ENCODE measurements at regions not wholly inside any gene's neighbourhood (a gene's known extent, or its start where the extent isn't known, plus 50 kb on each side); places are given as distances from the start of the nearest gene placed in this dataset.

GRCh38 chr5:44489759-44490158, 100.5 kb upstream of the FGF10 start:
- H3K27me3 ChIP-seq, result no peaks in the 10 kb centered on the region
- H3K9me3 ChIP-seq, result no peaks in the 10 kb centered on the region
- no peak overlapping the region for H3K4me3 ChIP-seq
- 77 to 97% methylated on average over 1 of the region's 1 CpG for WGBS, 2 donors
- H3K4me1 ChIP-seq, result no peaks in the 10 kb centered on the region
- DNase-seq, result no peak
- H3K36me3 ChIP-seq (ENCODE audit: low read depth, missing control alignments), result no peaks in the 10 kb centered on the region
- no peak overlapping the region for H3K27ac ChIP-seq
- intact Hi-C loops (cut with DNase I; ENCODE audit: low total_unique reads), result no loop called here
- TF ChIP-seq POLR2A (IDR thresholded peaks at IDR 0.05) (no peak), CTCF (IDR thresholded peaks at IDR 0.05) (no peak)

DNA sequence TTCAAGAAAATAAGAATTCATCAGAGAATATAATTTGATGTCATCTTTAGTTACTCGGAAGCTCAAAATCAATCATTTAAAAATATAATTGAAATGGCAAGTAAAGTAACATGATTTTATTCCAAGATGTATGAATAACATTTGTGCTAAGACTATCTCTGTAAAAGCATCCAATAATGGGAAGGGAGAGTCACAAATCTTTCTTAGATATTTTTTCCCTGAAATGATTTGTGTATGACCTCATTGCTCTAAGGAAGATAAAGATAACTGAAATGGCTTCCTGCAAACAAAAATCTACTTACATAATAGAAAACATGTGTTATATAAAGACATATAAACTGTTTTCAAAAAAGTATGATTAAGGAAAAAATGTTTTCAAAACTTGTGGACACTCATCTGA, 97.4 kb upstream of the FGF10 start:
- no peaks in the 10 kb centered on the region for H3K36me3 ChIP-seq (ENCODE audit: low read depth, missing control alignments)
- no peak overlapping the region for H3K4me3 ChIP-seq
- 0 to 3% methylated on average over 1 of the region's 1 CpG for WGBS, 2 donors
- H3K9me3 ChIP-seq, result no peaks in the 10 kb centered on the region
- no peak overlapping the region for H3K27ac ChIP-seq
- DNase-seq, result no peak
- no peaks in the 10 kb centered on the region for H3K4me1 ChIP-seq
- no peaks in the 10 kb centered on the region for H3K27me3 ChIP-seq
- no peak for TF ChIP-seq CTCF (IDR thresholded peaks at IDR 0.05)
- TF ChIP-seq POLR2A (IDR thresholded peaks at IDR 0.05), result no peak
- intact Hi-C loops (cut with DNase I; ENCODE audit: low total_unique reads), result no loop called here

DNA sequence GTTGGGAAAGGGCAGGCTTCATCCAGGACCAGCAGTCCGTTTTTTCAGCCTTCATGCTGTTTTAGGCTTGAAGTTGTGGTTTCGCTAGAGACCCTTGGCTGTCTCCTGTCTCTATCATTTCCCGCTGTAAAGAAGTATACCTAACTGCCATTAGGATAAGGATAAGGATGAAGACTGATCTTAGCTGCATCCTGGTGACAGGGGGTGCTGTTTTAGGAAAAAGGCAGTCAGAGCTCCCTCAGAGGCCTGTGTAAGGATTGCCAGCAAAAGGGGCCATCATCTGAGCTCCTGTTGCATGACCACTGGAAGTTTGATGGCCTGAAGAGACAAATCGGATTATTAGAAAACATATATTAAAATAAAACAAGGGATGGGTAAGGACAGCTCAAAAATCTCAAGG, 64.8 kb upstream of the FGF10 start:
- H3K27ac ChIP-seq, result no peak overlapping the region
- H3K9me3 ChIP-seq, result no peaks in the 10 kb centered on the region
- no peak for TF ChIP-seq POLR2A (IDR thresholded peaks at IDR 0.05)
- no peak for TF ChIP-seq CTCF (IDR thresholded peaks at IDR 0.05)
- intact Hi-C loops (cut with DNase I; ENCODE audit: low total_unique reads), result no loop called here
- no peaks in the 10 kb centered on the region for H3K36me3 ChIP-seq (ENCODE audit: low read depth, missing control alignments)
- DNase-seq, result no peak
- no peaks in the 10 kb centered on the region for H3K27me3 ChIP-seq
- H3K4me3 ChIP-seq, result no peak overlapping the region
- no peaks in the 10 kb centered on the region for H3K4me1 ChIP-seq
- WGBS, 2 donors, result 78 to 92% methylated on average over 4 of the region's 4 CpGs

DNA sequence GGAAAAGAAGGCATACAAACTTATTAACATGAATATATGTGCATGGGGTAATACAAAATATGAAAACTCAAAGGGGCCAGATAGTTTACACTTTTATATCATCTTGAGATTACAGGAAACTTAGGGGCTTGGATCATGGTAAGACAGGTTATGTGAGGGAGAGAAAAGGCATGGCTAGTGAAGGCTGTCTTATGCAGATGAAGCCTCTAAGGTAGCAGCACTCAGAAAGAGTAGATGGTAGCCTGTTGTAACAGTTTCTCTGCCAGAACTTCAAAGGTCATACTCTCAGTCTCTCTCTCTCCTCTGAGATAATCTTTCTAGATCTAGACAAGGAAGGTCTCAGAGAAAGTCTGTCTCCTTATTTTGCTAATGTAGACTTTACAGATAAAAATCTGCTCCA, 57.2 kb upstream of the FGF10 start:
- Histone ChIP-seq H3K36me3 (ENCODE audit: low read depth, missing control alignments) (no peaks in the 10 kb centered on the region), H3K27me3 (no peaks in the 10 kb centered on the region), H3K27ac (no peak overlapping the region), H3K9me3 (no peaks in the 10 kb centered on the region), H3K4me3 (no peak overlapping the region), H3K4me1 (no peaks in the 10 kb centered on the region)
- intact Hi-C loops (cut with DNase I; ENCODE audit: low total_unique reads), result no loop called here
- no peak for DNase-seq
- TF ChIP-seq POLR2A (IDR thresholded peaks at IDR 0.05), result no peak
- TF ChIP-seq CTCF (IDR thresholded peaks at IDR 0.05), result no peak

DNA sequence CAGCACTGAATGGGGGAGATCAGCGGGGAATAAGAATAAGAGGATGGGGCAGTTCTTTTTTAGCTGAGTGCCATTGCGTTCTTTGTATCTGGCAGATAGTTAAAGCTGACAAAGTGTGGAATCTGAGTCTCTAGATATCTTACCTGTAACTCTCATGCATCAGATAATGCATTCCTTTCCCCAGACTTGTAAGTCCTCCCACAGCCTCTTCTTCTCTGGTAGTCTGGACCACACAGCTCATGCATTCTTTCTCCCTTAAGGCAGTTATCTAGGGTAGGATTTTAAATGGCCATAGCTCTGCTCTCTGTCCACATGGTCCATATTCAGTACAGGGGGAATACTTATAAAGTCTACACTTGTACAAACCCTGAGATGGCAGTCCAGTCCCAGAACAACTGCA, 54.0 kb upstream of the FGF10 start:
- intact Hi-C loops (cut with DNase I; ENCODE audit: low total_unique reads), result no loop called here
- no peak overlapping the region for H3K4me3 ChIP-seq
- no peaks in the 10 kb centered on the region for H3K4me1 ChIP-seq
- no peaks in the 10 kb centered on the region for H3K9me3 ChIP-seq
- TF ChIP-seq CTCF (IDR thresholded peaks at IDR 0.05) (no peak), POLR2A (IDR thresholded peaks at IDR 0.05) (no peak)
- no peaks in the 10 kb centered on the region for H3K36me3 ChIP-seq (ENCODE audit: low read depth, missing control alignments)
- no peaks in the 10 kb centered on the region for H3K27me3 ChIP-seq
- DNase-seq, result no peak
- 81 to 91% methylated on average over 2 of the region's 2 CpGs for WGBS, 2 donors
- no peak overlapping the region for H3K27ac ChIP-seq

All from testis (tissue), 2 donors.